ENCODE measurements at regions not wholly inside any gene's neighbourhood (a gene's known extent, or its start where the extent isn't known, plus 50 kb on each side); places are given as distances from the start of the nearest gene placed in this dataset.
"Not testable (repeated sequence)": the region's sequence is repeated elsewhere in the genome, so short reads cannot be mapped to it uniquely, and the experiment has no call there.

GRCh38 chr1:82141390-82141789 is 340.7 kb downstream of the ADGRL2 start:
- Histone ChIP-seq H3K27me3 (no peaks in the 10 kb centered on the region), H3K36me3 (no peaks in the 10 kb centered on the region), H3K4me3 (no peak overlapping the region), H3K27ac (no peak overlapping the region), H3K4me1 (no peaks in the 10 kb centered on the region), H3K9me3 (peaks cover 0 to 8% (median 0%) of the 10 kb centered on the region in 11 donors)
- intact Hi-C loops (cut with DNase I) = no loop called here
- no peak for ATAC-seq
- TF ChIP-seq CTCF (IDR thresholded peaks at IDR 0.05) = no peak
- no peak for DNase-seq
- 68 to 71% methylated on average over 2 of the region's 2 CpGs for WGBS, 2 donors

- DNase-seq = no peak
- Histone ChIP-seq H3K9me3 (peaks cover 0 to 8% (median 0%) of the 10 kb centered on the region in 11 donors), H3K4me1 (no peaks in the 10 kb centered on the region), H3K4me3 (no peak overlapping the region), H3K27ac (no peak overlapping the region), H3K27me3 (no peaks in the 10 kb centered on the region), H3K36me3 (no peaks in the 10 kb centered on the region)
- TF ChIP-seq CTCF (IDR thresholded peaks at IDR 0.05) = no peak
- intact Hi-C loops (cut with DNase I) = no loop called here
- no peak for ATAC-seq
- WGBS, 2 donors = 93 to 96% methylated on average over 8 of the region's 8 CpGs
Measured at GRCh38 chr1:82139751-82140468, 339.2 kb downstream of the ADGRL2 start.

- H3K9me3 ChIP-seq; H3K27ac ChIP-seq; H3K36me3 ChIP-seq; H3K4me3 ChIP-seq; ATAC-seq; DNase-seq; H3K27me3 ChIP-seq; H3K4me1 ChIP-seq; intact Hi-C loops (cut with DNase I): not testable (repeated sequence)
- 87 to 93% methylated on average over 19 of the region's 20 CpGs for WGBS, 2 donors
Measured at GRCh38 chr1:82136351-82136750, 335.6 kb downstream of the ADGRL2 start.

GRCh38 chr1:82125866-82126265 is 325.1 kb downstream of the ADGRL2 start:
- WGBS, 2 donors = 71 to 76% methylated on average over 1 of the region's 1 CpG
- ATAC-seq = no peak
- DNase-seq = no peak
- no peak for TF ChIP-seq CTCF (IDR thresholded peaks at IDR 0.05)
- H3K27me3 ChIP-seq = no peaks in the 10 kb centered on the region
- intact Hi-C loops (cut with DNase I) = no loop called here
- no peaks in the 10 kb centered on the region for H3K4me1 ChIP-seq
- no peaks in the 10 kb centered on the region for H3K36me3 ChIP-seq
- no peak overlapping the region for H3K4me3 ChIP-seq
- no peaks in the 10 kb centered on the region for H3K9me3 ChIP-seq
- no peak overlapping the region for H3K27ac ChIP-seq

GRCh38 chr1:82125119-82125518 is 324.4 kb downstream of the ADGRL2 start:
- Histone ChIP-seq H3K36me3 (no peaks in the 10 kb centered on the region), H3K4me1 (no peaks in the 10 kb centered on the region), H3K4me3 (no peak overlapping the region), H3K9me3 (no peaks in the 10 kb centered on the region), H3K27ac (no peak overlapping the region), H3K27me3 (no peaks in the 10 kb centered on the region)
- intact Hi-C loops (cut with DNase I) = no loop called here
- 88 to 89% methylated on average over 3 of the region's 3 CpGs for WGBS, 2 donors
- ATAC-seq (no peak), DNase-seq (no peak)
- TF ChIP-seq CTCF (IDR thresholded peaks at IDR 0.05) = no peak
